OCI-LY7 (cell line): ENCODE measurements at regions not wholly inside any gene's neighbourhood (a gene's known extent, or its start where the extent isn't known, plus 50 kb on each side); places are given as distances from the start of the nearest gene placed in this dataset.
A peak's percentile ranks its signal among the peaks of the same experiment; 100 is the strongest.

Experiments used
- BruUV-seq: library from RNA; stranded (reverse); fragments of 400-500 nt; replicated peaks from 2 replicates; lab custom pipeline; 2021; lab: Mats Ljungman, UMichigan
- CTCF ChIA-PET: fragments of 300-600 bp; sonication (Branson Sonifier 250); formaldehyde crosslinking; loops from one replicate; lab custom pipeline; 2022; ENCODE audit warnings: antibody characterized with exemption; ENCODE audit not compliant: unreplicated experiment; lab: Charles Lee
- POLR2A ChIA-PET: fragments of 300-600 bp; sonication (Branson Sonifier 250); formaldehyde crosslinking; loops from one replicate; lab custom pipeline; 2022; ENCODE audit warnings: antibody characterized with exemption; lab: Charles Lee
- DNase-seq: peaks from one replicate; pipeline ENCODE4 v3.0.0-alpha.2; 2015; ENCODE audit warnings: low spot score
- H2AFZ ChIP-seq: fragments of 200-600 bp; sonication (generic), shearing (Covaris generic); 2 replicates; pipeline ENCODE4 v1.6.1; 2014; ENCODE audit warnings: mild to moderate bottlenecking, antibody characterized with exemption, low read length, moderate library complexity
- H3K27ac ChIP-seq: fragments of 200-600 bp; sonication (generic); 2 replicates; pipeline ENCODE4 v1.5.1; 2014; ENCODE audit warnings: mixed run types, low read depth, mild to moderate bottlenecking, moderate library complexity, low read length, inconsistent platforms; ENCODE audit not compliant: poor library complexity, severe bottlenecking
- H3K36me3 ChIP-seq: fragments of 200-600 bp; sonication (generic); 2 replicates; pipeline ENCODE4 v1.6.1; 2014; ENCODE audit warnings: mild to moderate bottlenecking, antibody characterized with exemption, low read length, moderate library complexity, mixed read lengths; ENCODE audit not compliant: insufficient read depth
- H3K4me1 ChIP-seq: fragments of 200-600 bp; sonication (generic); 2 replicates; pipeline ENCODE4 v1.5.1; 2014; ENCODE audit warnings: mild to moderate bottlenecking, low read length; ENCODE audit not compliant: insufficient read depth, poor library complexity, severe bottlenecking
- H3K4me2 ChIP-seq: fragments of 200-600 bp; sonication (generic); 2 replicates; pipeline ENCODE4 v1.6.1; 2014; ENCODE audit warnings: mild to moderate bottlenecking, low read length
- H3K4me3 ChIP-seq: fragments of 200-600 bp; sonication (generic); 2 replicates; pipeline ENCODE4 v1.5.1; 2014; ENCODE audit warnings: mild to moderate bottlenecking, low read depth, low read length; ENCODE audit not compliant: poor library complexity, severe bottlenecking
- H3K79me2 ChIP-seq: fragments of 200-600 bp; sonication (generic); 2 replicates; pipeline ENCODE4 v1.6.1; 2016; ENCODE audit warnings: low read depth, mild to moderate bottlenecking, low read length, moderate library complexity, mixed read lengths; ENCODE audit not compliant: insufficient read depth
- H3K9me2 ChIP-seq: fragments of 200-600 bp; sonication (generic); 2 replicates; pipeline ENCODE4 v1.6.1; 2016; ENCODE audit warnings: mild to moderate bottlenecking, low read length, mixed read lengths; ENCODE audit not compliant: insufficient read depth
- H3K9me3 ChIP-seq: fragments of 200-600 bp; sonication (generic); 2 replicates; pipeline ENCODE4 v1.6.1; 2014; ENCODE audit warnings: mild to moderate bottlenecking, mixed run types, low read length, mixed read lengths
- H4K20me1 ChIP-seq: fragments of 200-600 bp; sonication (generic); 2 replicates; pipeline ENCODE4 v1.6.1; 2014; ENCODE audit warnings: mild to moderate bottlenecking, antibody characterized with exemption, low read length, moderate library complexity, mixed read lengths; ENCODE audit not compliant: insufficient read depth
- CTCF ChIP-seq: fragments of 200-600 bp; sonication (generic); conservative IDR thresholded peaks from 2 replicates; pipeline ENCODE4 v1.5.1; 2014; ENCODE audit warnings: mild to moderate bottlenecking, antibody characterized with exemption, low read length, moderate library complexity, mixed read lengths
- EZH2phosphoT487 ChIP-seq: fragments of 200-600 bp; sonication (generic); IDR thresholded peaks from 2 replicates; pipeline ENCODE4 v1.6.1; 2018; ENCODE audit warnings: low read depth, borderline replicate concordance, mild to moderate bottlenecking, mixed run types, antibody characterized with exemption, low read length, moderate library complexity, mixed read lengths
- intact Hi-C: fragments of 100-400 bp; cut with micrococcal nuclease; formaldehyde crosslinking; loops from one replicate; pipeline ENCODE4 v1.10.0; 2022; ENCODE audit not compliant: unreplicated experiment

GRCh38 chr2:215811409-215812345, 201.7 kb downstream of the MREG start:
- POLR2A ChIA-PET: interaction anchor here (0.6 to 1.6 kb wide), 8 partner anchors 9 to 193 kb away, joined by 3 to 11 read pairs (median 4); no protein-coding TSS in a partner anchor
- H3K27ac ChIP-seq: peak overlapping the region; percentile 61

DNA sequence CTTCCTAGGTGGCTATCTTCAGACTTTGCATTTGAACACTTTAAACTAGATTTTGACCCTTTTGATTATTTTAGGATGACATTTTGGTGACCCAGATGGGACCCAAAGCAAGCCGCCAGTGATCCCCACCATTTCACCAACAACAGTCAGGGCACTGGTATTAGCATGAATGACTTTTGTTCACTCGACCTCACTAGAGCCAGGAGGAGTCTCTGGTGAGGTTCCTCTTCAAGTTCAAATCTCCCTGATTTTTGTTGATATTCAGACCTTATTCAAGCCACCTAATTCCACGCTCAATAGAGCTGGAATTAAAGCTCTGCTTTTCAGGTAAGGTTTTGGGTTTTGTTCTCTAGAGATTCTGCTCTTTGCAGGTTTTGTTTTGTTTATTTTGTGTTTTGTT, 202.3 kb downstream of the MREG start:
- intact Hi-C loops: no loop called here
- peak overlapping the region; percentile 91 for H3K4me2 ChIP-seq

More at GRCh38 chr2:215811409-215812345, 201.7 kb downstream of the MREG start:
- Histone ChIP-seq H3K9me3 (no peaks in the 10 kb centered on the region), H3K36me3 (no peaks in the 10 kb centered on the region), H3K9me2 (no peaks in the 10 kb centered on the region), H2AFZ (peak overlapping the region; percentile 43; the same call in 1 of the 2 replicates), H3K4me1 (peaks cover 31% of the 10 kb centered on the region), H4K20me1 (no peaks in the 10 kb centered on the region; the same call in none of the 2 replicates), H3K4me3 (peak overlapping the region; percentile 53), H3K79me2 (no peaks in the 10 kb centered on the region), H3K4me2 (peak overlapping the region; percentile 91)
- CTCF ChIA-PET: interaction anchor here (0.6 to 1.2 kb wide), 3 partner anchors 17 to 401 kb away, joined by 3 read pairs; no protein-coding TSS in a partner anchor
- TF ChIP-seq CTCF: no peak
- no peak for TF ChIP-seq EZH2phosphoT487
- peak; percentile 86 for DNase-seq
- intact Hi-C loops: no loop called here
- BruUV-seq: no TSS peak

More for the DNA sequence above, 202.3 kb downstream of the MREG start:
- peak overlapping the region; percentile 61 for H3K27ac ChIP-seq
- POLR2A ChIA-PET: interaction anchor here (0.6 to 1.4 kb wide), 2 partner anchors 30 to 194 kb away, joined by 3 to 11 read pairs; no protein-coding TSS in a partner anchor
- DNase-seq: peak; percentile 33
- H3K4me3 ChIP-seq: peak overlapping the region; percentile 53
- H3K36me3 ChIP-seq: no peaks in the 10 kb centered on the region
- H3K79me2 ChIP-seq: no peaks in the 10 kb centered on the region
- TF ChIP-seq EZH2phosphoT487: no peak
- no peak for TF ChIP-seq CTCF
- CTCF ChIA-PET: interaction anchor here (1.2 kb wide), 1 partner anchor 24 kb away, joined by 3 read pairs; no protein-coding TSS in a partner anchor
- peaks cover 31% of the 10 kb centered on the region for H3K4me1 ChIP-seq
- H4K20me1 ChIP-seq: no peaks in the 10 kb centered on the region; the same call in none of the 2 replicates
- H3K9me3 ChIP-seq: no peaks in the 10 kb centered on the region
- peak overlapping the region; percentile 43; the same call in 1 of the 2 replicates for H2AFZ ChIP-seq
- H3K9me2 ChIP-seq: no peaks in the 10 kb centered on the region
- BruUV-seq: no TSS peak
